Breast epithelium (tissue), 3 donors: ENCODE measurements at regions not wholly inside any gene's neighbourhood (a gene's known extent, or its start where the extent isn't known, plus 50 kb on each side); places are given as distances from the start of the nearest gene placed in this dataset.
"Not testable (repeated sequence)": the region's sequence is repeated elsewhere in the genome, so short reads cannot be mapped to it uniquely, and the experiment has no call there.

Experiments used
- CTCF ChIP-seq, 3 donors: fragments of 450-650 bp; IDR thresholded peaks; one replicate each; pipeline ENCODE4 v1.5.1; 2016 to 2017; ENCODE audit warnings: antibody characterized with exemption in 3 of 3, mild to moderate bottlenecking in 3 of 3, moderate library complexity in 3 of 3
- POLR2A ChIP-seq: fragments of 450-650 bp; IDR thresholded peaks from one replicate; pipeline ENCODE4 v1.6.1; 2016; ENCODE audit warnings: antibody characterized with exemption, mild to moderate bottlenecking, moderate library complexity

- not testable (repeated sequence) for TF ChIP-seq CTCF (IDR thresholded peaks at IDR 0.05); POLR2A
Measured at GRCh38 chr9:118695249-118695648, 674.0 kb downstream of the BRINP1 start.
